Gastrocnemius medialis (tissue), 4 donors: ENCODE measurements at regions not wholly inside any gene's neighbourhood (a gene's known extent, or its start where the extent isn't known, plus 50 kb on each side); places are given as distances from the start of the nearest gene placed in this dataset.

ENCODE experiments used
- ATAC-seq, 2 donors: fragments of 150-250 bp; one replicate each; pipeline ENCODE4 v1.9.1; 2016
- DNase-seq, 2 donors: peaks; one replicate each; pipeline ENCODE4 v3.0.0-alpha.2; 2019
- H3K27ac ChIP-seq, 4 donors: fragments of 200-600 bp; sonication (generic); 1 replicate in 1 of 4; 2 replicates in 3 of 4; pipeline ENCODE4 v1.5.1; 2016 to 2018; ENCODE audit warnings: mild to moderate bottlenecking in 2 of 4, moderate library complexity in 1 of 4
- H3K27me3 ChIP-seq, 3 donors: fragments of 200-600 bp; sonication (generic) in 2 of 3; 1 replicate in 1 of 3; 2 replicates in 2 of 3; pipeline versions ENCODE4 v1.5.1 to v1.6.0; 2016 to 2019; ENCODE audit warnings: mild to moderate bottlenecking in 1 of 3, moderate library complexity in 1 of 3
- H3K36me3 ChIP-seq, 2 donors: fragments of 200-600 bp; sonication (generic) in 1 of 2; one replicate each; pipeline ENCODE4 v1.5.1; 2017 to 2018
- H3K4me1 ChIP-seq, 2 donors: fragments of 200-600 bp; sonication (generic) in 1 of 2; one replicate each; pipeline ENCODE4 v1.5.1; 2016 to 2017; ENCODE audit warnings: mild to moderate bottlenecking in 2 of 2
- H3K4me3 ChIP-seq, 4 donors: fragments of 200-600 bp; sonication (generic) in 3 of 4; 1 replicate in 1 of 4; 2 replicates in 3 of 4; pipeline ENCODE4 v1.5.1; 2016 to 2019; ENCODE audit warnings: mild to moderate bottlenecking in 2 of 4
- H3K9me3 ChIP-seq, 3 donors: fragments of 200-600 bp; sonication (generic) in 2 of 3; 1 replicate in 1 of 3; 2 replicates in 2 of 3; pipeline ENCODE4 v1.5.1; 2016 to 2019
- POLR2A ChIP-seq, 2 donors: fragments of 450-650 bp; IDR thresholded peaks; one replicate each; pipeline ENCODE4 v1.6.1; 2017; ENCODE audit warnings: antibody characterized with exemption in 2 of 2, mild to moderate bottlenecking in 2 of 2, moderate library complexity in 2 of 2
- in situ Hi-C, 4 donors: fragments of 200-750 bp; cut with MboI; loops; one replicate each; pipeline versions ENCODE4 v1.15.0 to v1.8.0; 2017; ENCODE audit warnings: low sequenced_read_pairs in 4 of 4
- intact Hi-C: fragments of 100-400 bp; cut with DNase I; formaldehyde crosslinking; loops from one replicate; pipeline ENCODE4 v1.15.1; 2023; ENCODE audit warnings: low total_unique reads
- TF ChIP-seq, protein P1 (sequence below), 5 experiments: fragments of 450-650 bp in 3 of 5; fragments of 200-600 bp in 2 of 5; sonication (generic) in 2 of 5; IDR thresholded peaks in 4 of 5; conservative IDR thresholded peaks in 1 of 5; 1 replicate in 4 of 5; 2 replicates in 1 of 5; pipeline ENCODE4 v1.5.1; 2016 to 2019; ENCODE audit warnings: antibody characterized with exemption in 5 of 5, mild to moderate bottlenecking in 3 of 5, moderate library complexity in 3 of 5

DNA sequence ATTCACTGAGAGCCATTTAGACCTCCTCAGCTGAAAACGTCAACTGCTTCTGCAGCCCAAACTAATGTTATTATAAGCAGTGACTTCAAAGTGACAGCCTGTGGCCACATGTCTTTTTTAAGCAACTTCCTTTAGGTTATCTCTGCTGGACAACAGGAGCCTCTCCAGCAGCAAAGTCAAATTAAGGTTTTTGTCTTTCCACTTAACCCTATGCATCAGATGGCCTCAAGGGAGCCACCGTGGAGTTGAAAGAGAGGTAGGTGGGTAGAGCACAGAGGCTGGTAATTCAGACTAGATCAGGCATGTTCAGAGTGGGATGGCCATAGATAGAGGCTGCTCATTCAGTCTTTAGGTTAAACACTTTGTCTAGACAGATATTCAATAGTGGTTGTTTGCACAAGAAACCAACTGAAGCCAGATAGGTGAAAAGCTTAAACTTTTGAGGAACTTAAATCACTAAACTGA is 300.6 kb upstream of the ECI2 start:
- intact Hi-C loops = no loop called here
- no peaks in the 10 kb centered on the region for H3K27me3 ChIP-seq
- H3K36me3 ChIP-seq = no peaks in the 10 kb centered on the region
- no peaks in the 10 kb centered on the region for H3K9me3 ChIP-seq
- H3K4me1 ChIP-seq = no peaks in the 10 kb centered on the region
- H3K4me3 ChIP-seq = no peak overlapping the region
- no peak for ATAC-seq
- TF ChIP-seq POLR2A (IDR thresholded peaks at IDR 0.05) = no peak
- TF ChIP-seq, protein P1, sequence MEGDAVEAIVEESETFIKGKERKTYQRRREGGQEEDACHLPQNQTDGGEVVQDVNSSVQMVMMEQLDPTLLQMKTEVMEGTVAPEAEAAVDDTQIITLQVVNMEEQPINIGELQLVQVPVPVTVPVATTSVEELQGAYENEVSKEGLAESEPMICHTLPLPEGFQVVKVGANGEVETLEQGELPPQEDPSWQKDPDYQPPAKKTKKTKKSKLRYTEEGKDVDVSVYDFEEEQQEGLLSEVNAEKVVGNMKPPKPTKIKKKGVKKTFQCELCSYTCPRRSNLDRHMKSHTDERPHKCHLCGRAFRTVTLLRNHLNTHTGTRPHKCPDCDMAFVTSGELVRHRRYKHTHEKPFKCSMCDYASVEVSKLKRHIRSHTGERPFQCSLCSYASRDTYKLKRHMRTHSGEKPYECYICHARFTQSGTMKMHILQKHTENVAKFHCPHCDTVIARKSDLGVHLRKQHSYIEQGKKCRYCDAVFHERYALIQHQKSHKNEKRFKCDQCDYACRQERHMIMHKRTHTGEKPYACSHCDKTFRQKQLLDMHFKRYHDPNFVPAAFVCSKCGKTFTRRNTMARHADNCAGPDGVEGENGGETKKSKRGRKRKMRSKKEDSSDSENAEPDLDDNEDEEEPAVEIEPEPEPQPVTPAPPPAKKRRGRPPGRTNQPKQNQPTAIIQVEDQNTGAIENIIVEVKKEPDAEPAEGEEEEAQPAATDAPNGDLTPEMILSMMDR (IDR thresholded peaks at IDR 0.05 in 4 of 5, conservative IDR thresholded peaks at IDR 0.05 in 1 of 5) = no peak
- DNase-seq = no peak
- no peak overlapping the region for H3K27ac ChIP-seq
- in situ Hi-C loops = no loop called here

DNA sequence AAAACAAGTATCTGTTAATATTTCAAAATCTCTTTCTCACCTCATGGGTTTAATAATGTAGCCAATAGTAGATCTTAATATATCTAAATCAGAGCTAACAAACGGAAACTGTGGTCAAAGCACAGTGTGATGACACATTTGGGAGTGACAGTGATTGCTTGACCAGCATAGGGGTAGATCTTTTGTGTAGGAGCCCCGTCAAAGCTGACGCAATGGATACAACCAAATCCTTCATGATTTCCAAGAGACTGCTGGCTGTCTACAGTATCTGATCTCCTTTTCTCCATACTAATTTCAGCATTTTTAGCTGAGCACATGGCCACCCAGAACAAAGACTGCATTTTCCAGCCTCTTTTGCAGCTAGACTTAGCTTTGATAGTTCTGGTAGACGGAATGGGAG is 299.3 kb upstream of the ECI2 start:
- Histone ChIP-seq H3K9me3 (no peaks in the 10 kb centered on the region), H3K27ac (no peak overlapping the region), H3K4me1 (no peaks in the 10 kb centered on the region), H3K4me3 (no peak overlapping the region), H3K27me3 (no peaks in the 10 kb centered on the region), H3K36me3 (no peaks in the 10 kb centered on the region)
- intact Hi-C loops (no loop called here), in situ Hi-C loops (no loop called here)
- no peak for TF ChIP-seq POLR2A (IDR thresholded peaks at IDR 0.05)
- TF ChIP-seq, protein P1 (IDR thresholded peaks at IDR 0.05 in 4 of 5, conservative IDR thresholded peaks at IDR 0.05 in 1 of 5) = no peak
- DNase-seq (no peak), ATAC-seq (no peak)

DNA sequence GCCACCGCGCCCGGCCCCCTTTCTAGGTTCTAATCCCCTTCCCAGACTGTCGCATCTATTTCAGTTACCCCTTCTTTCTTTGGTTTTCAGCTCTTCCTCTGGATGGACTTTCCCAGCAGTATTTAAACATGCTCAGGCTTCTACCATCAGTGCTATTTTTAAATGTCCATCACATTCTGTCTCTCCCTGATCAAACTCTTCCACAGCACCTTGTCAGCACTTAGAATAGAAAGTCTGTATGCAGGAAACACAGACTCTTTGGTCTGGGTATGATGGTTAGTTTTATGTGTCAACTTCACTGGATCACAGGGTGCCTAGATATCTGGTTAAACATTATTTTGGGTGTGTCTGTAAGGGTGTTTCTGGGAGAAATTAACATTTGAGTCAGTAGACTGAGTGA is 297.8 kb upstream of the ECI2 start:
- no peak for ATAC-seq
- TF ChIP-seq POLR2A (IDR thresholded peaks at IDR 0.05) = no peak
- Histone ChIP-seq H3K36me3 (no peaks in the 10 kb centered on the region), H3K9me3 (no peaks in the 10 kb centered on the region), H3K4me3 (no peak overlapping the region), H3K4me1 (no peaks in the 10 kb centered on the region), H3K27me3 (no peaks in the 10 kb centered on the region), H3K27ac (no peak overlapping the region)
- DNase-seq = no peak
- in situ Hi-C loops (no loop called here), intact Hi-C loops (no loop called here)

DNA sequence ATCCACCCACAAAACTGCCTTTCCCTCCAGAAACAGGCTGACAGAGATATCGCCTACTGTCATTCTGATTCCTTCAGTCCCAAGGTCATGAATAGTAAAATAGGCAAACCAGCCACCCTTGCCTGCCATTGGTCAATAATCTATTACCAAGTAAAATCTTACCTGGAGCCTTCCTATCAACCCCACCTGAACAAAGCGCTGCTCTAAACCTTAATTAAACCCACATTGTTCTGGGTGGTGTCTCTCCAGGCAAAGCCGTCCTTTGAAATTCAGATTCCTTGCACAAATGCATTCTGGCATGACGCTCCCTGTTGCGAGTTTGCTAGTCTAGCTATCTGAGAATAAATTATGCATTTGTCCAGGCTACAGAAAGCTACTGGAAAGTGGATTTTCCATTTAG is 291.6 kb upstream of the ECI2 start:
- no peaks in the 10 kb centered on the region for H3K9me3 ChIP-seq
- no peak overlapping the region for H3K4me3 ChIP-seq
- DNase-seq = no peak
- TF ChIP-seq, protein P1 (IDR thresholded peaks at IDR 0.05 in 4 of 5, conservative IDR thresholded peaks at IDR 0.05 in 1 of 5) = no peak
- no peak for TF ChIP-seq POLR2A (IDR thresholded peaks at IDR 0.05)
- no peaks in the 10 kb centered on the region for H3K4me1 ChIP-seq
- no peaks in the 10 kb centered on the region for H3K36me3 ChIP-seq
- in situ Hi-C loops (no loop called here), intact Hi-C loops (no loop called here)
- no peak overlapping the region for H3K27ac ChIP-seq
- no peak for ATAC-seq
- no peaks in the 10 kb centered on the region for H3K27me3 ChIP-seq

DNA sequence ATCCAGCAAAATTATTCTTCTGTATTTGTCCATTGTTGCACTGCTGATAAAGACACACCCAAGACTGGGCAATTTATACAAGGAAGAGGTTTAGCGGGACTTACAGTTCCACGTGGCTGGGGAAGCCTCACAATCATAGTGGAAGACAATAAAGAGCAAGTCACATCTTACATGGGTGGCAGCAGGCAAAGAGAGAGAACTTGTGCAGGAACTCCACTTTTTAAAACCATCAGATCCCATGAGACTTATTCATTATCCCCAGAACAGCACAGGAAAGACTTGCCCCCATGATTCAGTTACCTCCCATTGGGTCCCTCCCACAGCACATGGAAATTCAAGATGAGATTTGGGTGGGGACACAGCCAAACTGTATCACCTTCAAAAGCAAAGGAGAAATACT is 286.5 kb upstream of the ECI2 start:
- intact Hi-C loops (no loop called here), in situ Hi-C loops (no loop called here)
- H3K27me3 ChIP-seq = no peaks in the 10 kb centered on the region
- H3K27ac ChIP-seq = no peak overlapping the region
- no peaks in the 10 kb centered on the region for H3K36me3 ChIP-seq
- no peak overlapping the region for H3K4me3 ChIP-seq
- no peaks in the 10 kb centered on the region for H3K4me1 ChIP-seq
- DNase-seq = no peak
- no peaks in the 10 kb centered on the region for H3K9me3 ChIP-seq
- no peak for ATAC-seq
- TF ChIP-seq, protein P1 (IDR thresholded peaks at IDR 0.05 in 4 of 5, conservative IDR thresholded peaks at IDR 0.05 in 1 of 5) = no peak
- TF ChIP-seq POLR2A (IDR thresholded peaks at IDR 0.05) = no peak
